HUDEP-2 (cell line): ENCODE measurements at regions not wholly inside any gene's neighbourhood (a gene's known extent, or its start where the extent isn't known, plus 50 kb on each side); places are given as distances from the start of the nearest gene placed in this dataset.
"Not testable (repeated sequence)": the region's sequence is repeated elsewhere in the genome, so short reads cannot be mapped to it uniquely, and the experiment has no call there.

Source experiments
- DNase-seq, 76 experiments: peaks; one replicate each; lab custom pipeline; 2025; ENCODE audit not compliant: unreplicated experiment in 76 of 76; lab: John Stamatoyannopoulos, UW

GRCh38 chr18:47729356-47729755, 201.1 kb downstream of the SMAD2 start:
- DNase-seq: no peak

- DNase-seq: no peak
Observed at GRCh38 chr18:47728921-47729320, 201.5 kb downstream of the SMAD2 start.

GRCh38 chr18:47727409-47727808, 203.1 kb downstream of the SMAD2 start:
- DNase-seq: no peak

GRCh38 chr18:47726550-47726949, 203.9 kb downstream of the SMAD2 start:
- DNase-seq: no peak

- no peak for DNase-seq
Observed at GRCh38 chr18:47725656-47726055, 204.8 kb downstream of the SMAD2 start.

GRCh38 chr18:47724186-47724975, 206.1 kb downstream of the SMAD2 start:
- DNase-seq: no peak

- no peak for DNase-seq
Observed at GRCh38 chr18:47721876-47722275, 208.6 kb downstream of the SMAD2 start.

- no peak for DNase-seq
Observed at GRCh38 chr18:47720741-47721140, 209.7 kb downstream of the SMAD2 start.

- no peak for DNase-seq
Observed at GRCh38 chr18:47719096-47719780, 211.2 kb downstream of the SMAD2 start.

GRCh38 chr18:47718646-47719045, 211.8 kb downstream of the SMAD2 start:
- no peak for DNase-seq

- no peak for DNase-seq
Observed at GRCh38 chr18:47717257-47717656, 213.2 kb downstream of the SMAD2 start.

- no peak for DNase-seq
Observed at GRCh38 chr18:47716632-47717185, 213.8 kb downstream of the SMAD2 start.

GRCh38 chr18:47710451-47710850, 220.0 kb downstream of the SMAD2 start:
- DNase-seq: no peak

- no peak for DNase-seq
Observed at GRCh38 chr18:47709556-47709955, 220.9 kb downstream of the SMAD2 start.

- no peak for DNase-seq
Observed at GRCh38 chr18:47708206-47708605, 222.3 kb downstream of the SMAD2 start.

- no peak for DNase-seq
Observed at GRCh38 chr18:47701134-47701533, 229.3 kb downstream of the SMAD2 start.

- no peak for DNase-seq
Observed at GRCh38 chr18:47696870-47697269, 233.6 kb downstream of the SMAD2 start.

GRCh38 chr18:47691611-47692010, 238.8 kb downstream of the SMAD2 start:
- no peak for DNase-seq

- not testable (repeated sequence) for DNase-seq
Observed at GRCh38 chr18:47690778-47691177, 239.7 kb downstream of the SMAD2 start.

GRCh38 chr18:47689371-47689770, 241.1 kb downstream of the SMAD2 start:
- DNase-seq: no peak

- DNase-seq: no peak
Observed at GRCh38 chr18:47686806-47687205, 243.7 kb downstream of the SMAD2 start.

GRCh38 chr18:47683774-47684173, 246.7 kb downstream of the SMAD2 start:
- DNase-seq: no peak
